H1 (cell line): ENCODE measurements at regions not wholly inside any gene's neighbourhood (a gene's known extent, or its start where the extent isn't known, plus 50 kb on each side); places are given as distances from the start of the nearest gene placed in this dataset.

ENCODE experiments used
- BRCA1 ChIP-seq: IDR thresholded peaks from 2 replicates; pipeline ENCODE4 v1.6.1; 2012; ENCODE audit warnings: low read depth, low read length, improper control_type of control experiment
- EZH2 ChIP-seq: fragments of 200-600 bp; sonication (generic); IDR thresholded peaks from 2 replicates; pipeline ENCODE4 v1.7.1; 2012; ENCODE audit warnings: low read depth, mild to moderate bottlenecking, moderate library complexity, low read length, inconsistent platforms; ENCODE audit not compliant: severe bottlenecking
- NANOG ChIP-seq: IDR thresholded peaks from 2 replicates; pipeline ENCODE4 v1.6.1; 2011; ENCODE audit warnings: low read length, low read depth, mild to moderate bottlenecking, inconsistent platforms; ENCODE audit not compliant: insufficient read depth, poor library complexity, severe bottlenecking
- SIRT6 ChIP-seq: IDR thresholded peaks from one replicate; pipeline ENCODE4 v1.7.1; 2012; ENCODE audit warnings: low read length, inconsistent platforms
- SP1 ChIP-seq: IDR thresholded peaks from 2 replicates; pipeline ENCODE4 v1.6.1; 2011; ENCODE audit warnings: low read depth, low read length
- ZNF274 ChIP-seq: IDR thresholded peaks from 2 replicates; pipeline ENCODE4 v1.7.0; 2012; ENCODE audit warnings: low read length, borderline replicate concordance; ENCODE audit errors: extremely low read depth
- TF ChIP-seq, protein P1 (sequence below), 3 experiments: IDR thresholded peaks; 1 replicate in 2 of 3; 2 replicates in 1 of 3; pipeline versions ENCODE4 v1.5.1 to v1.6.1; 2011; ENCODE audit warnings: low read length in 3 of 3, mild to moderate bottlenecking in 3 of 3, inconsistent platforms in 2 of 3, low read depth in 1 of 3, moderate library complexity in 1 of 3; ENCODE audit not compliant: insufficient read depth in 1 of 3; ENCODE audit errors: control extremely low read depth in 1 of 3
- TF ChIP-seq, protein P2 (sequence below): fragments of 300-600 bp; sonication (generic); IDR thresholded peaks from 2 replicates; pipeline ENCODE4 v1.7.1; 2012; ENCODE audit warnings: low read length, moderate library complexity, mild to moderate bottlenecking, inconsistent platforms; ENCODE audit not compliant: insufficient replicate concordance

DNA sequence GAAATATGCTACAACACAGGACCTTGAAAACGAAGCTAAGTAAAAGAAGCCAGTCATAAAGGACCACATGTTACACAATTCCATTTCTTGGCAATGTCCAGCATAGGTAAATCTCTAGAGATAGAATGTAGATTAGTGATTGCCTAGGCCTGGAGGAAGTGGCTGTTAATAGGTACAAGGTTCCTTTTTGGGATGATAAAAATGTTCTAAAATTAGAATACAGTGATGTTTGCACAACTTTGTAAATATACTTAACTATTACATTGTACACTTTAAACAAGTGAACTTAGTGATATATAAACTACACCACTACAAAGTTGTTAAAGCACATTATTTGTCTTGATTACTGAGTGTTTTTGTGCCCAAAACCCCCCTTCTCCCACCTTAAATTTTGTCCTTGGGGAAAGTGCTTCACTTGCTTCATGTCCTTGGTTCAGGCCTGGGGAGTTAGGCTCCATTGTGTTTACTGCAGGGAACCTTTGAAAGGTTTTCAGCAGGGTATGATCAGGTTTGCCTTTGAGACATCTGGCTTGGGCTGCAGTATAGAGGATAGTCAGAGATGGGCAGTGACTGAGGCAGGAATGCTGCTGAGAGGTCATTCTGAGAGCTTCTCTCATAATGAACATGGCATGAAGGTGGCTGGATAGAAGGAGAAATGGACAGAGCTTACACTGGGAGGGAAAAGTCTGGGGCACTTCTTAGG is 1052.6 kb downstream of the REEP3 start (continued):
- TF ChIP-seq, protein P1, sequence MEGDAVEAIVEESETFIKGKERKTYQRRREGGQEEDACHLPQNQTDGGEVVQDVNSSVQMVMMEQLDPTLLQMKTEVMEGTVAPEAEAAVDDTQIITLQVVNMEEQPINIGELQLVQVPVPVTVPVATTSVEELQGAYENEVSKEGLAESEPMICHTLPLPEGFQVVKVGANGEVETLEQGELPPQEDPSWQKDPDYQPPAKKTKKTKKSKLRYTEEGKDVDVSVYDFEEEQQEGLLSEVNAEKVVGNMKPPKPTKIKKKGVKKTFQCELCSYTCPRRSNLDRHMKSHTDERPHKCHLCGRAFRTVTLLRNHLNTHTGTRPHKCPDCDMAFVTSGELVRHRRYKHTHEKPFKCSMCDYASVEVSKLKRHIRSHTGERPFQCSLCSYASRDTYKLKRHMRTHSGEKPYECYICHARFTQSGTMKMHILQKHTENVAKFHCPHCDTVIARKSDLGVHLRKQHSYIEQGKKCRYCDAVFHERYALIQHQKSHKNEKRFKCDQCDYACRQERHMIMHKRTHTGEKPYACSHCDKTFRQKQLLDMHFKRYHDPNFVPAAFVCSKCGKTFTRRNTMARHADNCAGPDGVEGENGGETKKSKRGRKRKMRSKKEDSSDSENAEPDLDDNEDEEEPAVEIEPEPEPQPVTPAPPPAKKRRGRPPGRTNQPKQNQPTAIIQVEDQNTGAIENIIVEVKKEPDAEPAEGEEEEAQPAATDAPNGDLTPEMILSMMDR (IDR thresholded peaks at IDR 0.05; ENCODE audit: control extremely low read depth in 1 of 3, insufficient read depth in 1 of 3, low read depth in 1 of 3, low read length in 3 of 3), result no peak
- TF ChIP-seq BRCA1, result no peak
- TF ChIP-seq EZH2, result no peak
- TF ChIP-seq, protein P2, sequence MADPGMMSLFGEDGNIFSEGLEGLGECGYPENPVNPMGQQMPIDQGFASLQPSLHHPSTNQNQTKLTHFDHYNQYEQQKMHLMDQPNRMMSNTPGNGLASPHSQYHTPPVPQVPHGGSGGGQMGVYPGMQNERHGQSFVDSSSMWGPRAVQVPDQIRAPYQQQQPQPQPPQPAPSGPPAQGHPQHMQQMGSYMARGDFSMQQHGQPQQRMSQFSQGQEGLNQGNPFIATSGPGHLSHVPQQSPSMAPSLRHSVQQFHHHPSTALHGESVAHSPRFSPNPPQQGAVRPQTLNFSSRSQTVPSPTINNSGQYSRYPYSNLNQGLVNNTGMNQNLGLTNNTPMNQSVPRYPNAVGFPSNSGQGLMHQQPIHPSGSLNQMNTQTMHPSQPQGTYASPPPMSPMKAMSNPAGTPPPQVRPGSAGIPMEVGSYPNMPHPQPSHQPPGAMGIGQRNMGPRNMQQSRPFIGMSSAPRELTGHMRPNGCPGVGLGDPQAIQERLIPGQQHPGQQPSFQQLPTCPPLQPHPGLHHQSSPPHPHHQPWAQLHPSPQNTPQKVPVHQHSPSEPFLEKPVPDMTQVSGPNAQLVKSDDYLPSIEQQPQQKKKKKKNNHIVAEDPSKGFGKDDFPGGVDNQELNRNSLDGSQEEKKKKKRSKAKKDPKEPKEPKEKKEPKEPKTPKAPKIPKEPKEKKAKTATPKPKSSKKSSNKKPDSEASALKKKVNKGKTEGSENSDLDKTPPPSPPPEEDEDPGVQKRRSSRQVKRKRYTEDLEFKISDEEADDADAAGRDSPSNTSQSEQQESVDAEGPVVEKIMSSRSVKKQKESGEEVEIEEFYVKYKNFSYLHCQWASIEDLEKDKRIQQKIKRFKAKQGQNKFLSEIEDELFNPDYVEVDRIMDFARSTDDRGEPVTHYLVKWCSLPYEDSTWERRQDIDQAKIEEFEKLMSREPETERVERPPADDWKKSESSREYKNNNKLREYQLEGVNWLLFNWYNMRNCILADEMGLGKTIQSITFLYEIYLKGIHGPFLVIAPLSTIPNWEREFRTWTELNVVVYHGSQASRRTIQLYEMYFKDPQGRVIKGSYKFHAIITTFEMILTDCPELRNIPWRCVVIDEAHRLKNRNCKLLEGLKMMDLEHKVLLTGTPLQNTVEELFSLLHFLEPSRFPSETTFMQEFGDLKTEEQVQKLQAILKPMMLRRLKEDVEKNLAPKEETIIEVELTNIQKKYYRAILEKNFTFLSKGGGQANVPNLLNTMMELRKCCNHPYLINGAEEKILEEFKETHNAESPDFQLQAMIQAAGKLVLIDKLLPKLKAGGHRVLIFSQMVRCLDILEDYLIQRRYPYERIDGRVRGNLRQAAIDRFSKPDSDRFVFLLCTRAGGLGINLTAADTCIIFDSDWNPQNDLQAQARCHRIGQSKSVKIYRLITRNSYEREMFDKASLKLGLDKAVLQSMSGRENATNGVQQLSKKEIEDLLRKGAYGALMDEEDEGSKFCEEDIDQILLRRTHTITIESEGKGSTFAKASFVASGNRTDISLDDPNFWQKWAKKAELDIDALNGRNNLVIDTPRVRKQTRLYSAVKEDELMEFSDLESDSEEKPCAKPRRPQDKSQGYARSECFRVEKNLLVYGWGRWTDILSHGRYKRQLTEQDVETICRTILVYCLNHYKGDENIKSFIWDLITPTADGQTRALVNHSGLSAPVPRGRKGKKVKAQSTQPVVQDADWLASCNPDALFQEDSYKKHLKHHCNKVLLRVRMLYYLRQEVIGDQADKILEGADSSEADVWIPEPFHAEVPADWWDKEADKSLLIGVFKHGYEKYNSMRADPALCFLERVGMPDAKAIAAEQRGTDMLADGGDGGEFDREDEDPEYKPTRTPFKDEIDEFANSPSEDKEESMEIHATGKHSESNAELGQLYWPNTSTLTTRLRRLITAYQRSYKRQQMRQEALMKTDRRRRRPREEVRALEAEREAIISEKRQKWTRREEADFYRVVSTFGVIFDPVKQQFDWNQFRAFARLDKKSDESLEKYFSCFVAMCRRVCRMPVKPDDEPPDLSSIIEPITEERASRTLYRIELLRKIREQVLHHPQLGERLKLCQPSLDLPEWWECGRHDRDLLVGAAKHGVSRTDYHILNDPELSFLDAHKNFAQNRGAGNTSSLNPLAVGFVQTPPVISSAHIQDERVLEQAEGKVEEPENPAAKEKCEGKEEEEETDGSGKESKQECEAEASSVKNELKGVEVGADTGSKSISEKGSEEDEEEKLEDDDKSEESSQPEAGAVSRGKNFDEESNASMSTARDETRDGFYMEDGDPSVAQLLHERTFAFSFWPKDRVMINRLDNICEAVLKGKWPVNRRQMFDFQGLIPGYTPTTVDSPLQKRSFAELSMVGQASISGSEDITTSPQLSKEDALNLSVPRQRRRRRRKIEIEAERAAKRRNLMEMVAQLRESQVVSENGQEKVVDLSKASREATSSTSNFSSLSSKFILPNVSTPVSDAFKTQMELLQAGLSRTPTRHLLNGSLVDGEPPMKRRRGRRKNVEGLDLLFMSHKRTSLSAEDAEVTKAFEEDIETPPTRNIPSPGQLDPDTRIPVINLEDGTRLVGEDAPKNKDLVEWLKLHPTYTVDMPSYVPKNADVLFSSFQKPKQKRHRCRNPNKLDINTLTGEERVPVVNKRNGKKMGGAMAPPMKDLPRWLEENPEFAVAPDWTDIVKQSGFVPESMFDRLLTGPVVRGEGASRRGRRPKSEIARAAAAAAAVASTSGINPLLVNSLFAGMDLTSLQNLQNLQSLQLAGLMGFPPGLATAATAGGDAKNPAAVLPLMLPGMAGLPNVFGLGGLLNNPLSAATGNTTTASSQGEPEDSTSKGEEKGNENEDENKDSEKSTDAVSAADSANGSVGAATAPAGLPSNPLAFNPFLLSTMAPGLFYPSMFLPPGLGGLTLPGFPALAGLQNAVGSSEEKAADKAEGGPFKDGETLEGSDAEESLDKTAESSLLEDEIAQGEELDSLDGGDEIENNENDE, result no peak
- no peak for TF ChIP-seq ZNF274
- TF ChIP-seq SIRT6, result no peak
- no peak for TF ChIP-seq NANOG
- TF ChIP-seq SP1, result no peak
